ENCODE measurements at regions not wholly inside any gene's neighbourhood (a gene's known extent, or its start where the extent isn't known, plus 50 kb on each side); places are given as distances from the start of the nearest gene placed in this dataset.

DNA sequence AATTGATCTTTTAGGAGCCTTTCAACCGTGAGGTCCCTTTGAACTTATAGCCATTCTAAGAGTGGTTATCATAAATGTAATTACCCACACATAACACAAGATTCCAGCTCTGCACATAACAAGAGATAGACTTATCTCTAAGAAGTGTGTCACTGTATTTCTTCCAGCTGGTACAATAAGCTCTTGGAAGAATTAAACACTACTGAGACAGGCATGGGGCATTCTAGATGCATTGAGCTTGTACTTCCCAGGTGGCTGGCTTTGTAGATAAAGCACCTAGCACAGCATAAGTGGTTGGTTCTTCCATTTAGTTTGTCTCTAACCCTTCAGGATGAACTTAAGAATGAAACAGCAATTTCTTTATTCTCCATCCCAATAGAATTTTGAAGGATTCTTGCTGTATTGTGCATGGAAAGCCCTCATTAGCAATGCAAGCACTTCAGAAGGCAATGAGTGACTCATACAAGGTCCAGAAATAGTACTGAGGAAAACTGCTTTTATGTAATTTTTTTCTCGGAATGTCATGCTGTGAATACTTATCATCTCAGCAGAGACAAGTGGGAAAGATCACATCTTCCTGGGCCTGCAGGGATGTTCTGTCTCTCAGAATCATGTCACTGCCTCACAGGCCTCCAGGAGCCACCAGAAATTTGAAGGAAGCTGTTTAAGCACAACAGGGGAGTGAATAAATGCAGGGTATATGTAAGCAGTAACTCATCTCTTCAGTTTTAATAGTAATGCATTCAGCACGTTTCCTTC is 91.1 kb upstream of the CD180 start:
- TF ChIP-seq POLR2AphosphoS5 (IDR thresholded peaks at IDR 0.05; ENCODE audit: low read depth, low read length) (no peak), FOXP2 (optimal IDR thresholded peaks at IDR 0.05; ENCODE audit: borderline replicate concordance, extremely low read depth, extremely low read length, insufficient read depth) (no peak), REST (IDR thresholded peaks at IDR 0.05; ENCODE audit: insufficient read depth in 1 of 2, low read depth in 2 of 2, low read length in 2 of 2) (no peak), SIN3A (IDR thresholded peaks at IDR 0.05; ENCODE audit: borderline replicate concordance, insufficient read depth, low read length) (no peak), TAF1 (IDR thresholded peaks at IDR 0.05; ENCODE audit: borderline replicate concordance, insufficient read depth, low read length) (no peak)

All from PFSK-1 (cell line).